SK-N-SH (cell line): ENCODE measurements at regions not wholly inside any gene's neighbourhood (a gene's known extent, or its start where the extent isn't known, plus 50 kb on each side); places are given as distances from the start of the nearest gene placed in this dataset.
A peak's percentile ranks its signal among the peaks of the same experiment; 100 is the strongest.

Experiments used
- CTCF ChIA-PET: fragments of 300-600, 350-600 bp; formaldehyde crosslinking; extraction: SDS; loops from one replicate; lab custom pipeline; 2021; lab: Yijun Ruan, JAX
- POLR2A ChIA-PET: fragments of 350-600 bp; sonication (Branson Sonifier 250); formaldehyde crosslinking; extraction: SDS; loops from one replicate; lab custom pipeline; 2020; ENCODE audit warnings: antibody characterized with exemption, inconsistent platforms; lab: Yijun Ruan, JAX
- DNase-seq: peaks from one replicate; pipeline ENCODE4 v3.0.0; 2012
- H2AFZ ChIP-seq: fragments of 200-600 bp; sonication (generic); 2 replicates; pipeline ENCODE4 v1.8.1; 2016; ENCODE audit warnings: antibody characterized with exemption, mild to moderate bottlenecking, low read depth
- H3F3A ChIP-seq: fragments of 200-600 bp; sonication (generic); replicated peaks from 2 replicates; pipeline ENCODE3; 2016; ENCODE audit warnings: antibody characterized with exemption, mild to moderate bottlenecking; ENCODE audit not compliant: insufficient read depth
- H3K27ac ChIP-seq, 2 experiments: fragments of 200-500 bp in 1 of 2; fragments of 200-600 bp in 1 of 2; sonication (Bioruptor generic) in 1 of 2; sonication (generic), shearing (Covaris generic) in 1 of 2; 2 replicates each; pipeline versions ENCODE4 v1.5.1 to v1.6.1; 2014 to 2016; ENCODE audit warnings: low read depth in 2 of 2, inconsistent platforms in 1 of 2, low read length in 1 of 2, mild to moderate bottlenecking in 1 of 2, mixed read lengths in 1 of 2
- H3K27me3 ChIP-seq: fragments of 200-600 bp; sonication (generic), shearing (Covaris generic); 2 replicates; pipeline ENCODE4 v1.6.1; 2016; ENCODE audit warnings: mixed run types; ENCODE audit not compliant: insufficient read depth
- H3K36me3 ChIP-seq, 2 experiments: fragments of 200-500 bp in 1 of 2; fragments of 200-600 bp in 1 of 2; sonication (Bioruptor generic) in 1 of 2; sonication (generic) in 1 of 2; replicated peaks in 1 of 2; 2 replicates each; pipeline versions ENCODE3 to v1.5.1; 2014 to 2016; ENCODE audit warnings: low read length in 1 of 2, mild to moderate bottlenecking in 1 of 2; ENCODE audit not compliant: insufficient read depth in 2 of 2, control insufficient read depth in 1 of 2
- H3K4me1 ChIP-seq, 2 experiments: fragments of 200-500 bp in 1 of 2; fragments of 200-600 bp in 1 of 2; sonication (Bioruptor generic) in 1 of 2; sonication (generic), shearing (Covaris generic) in 1 of 2; 2 replicates each; pipeline versions ENCODE4 v1.5.1 to v1.6.1; 2014 to 2016; ENCODE audit warnings: low read depth in 1 of 2, low read length in 1 of 2, mixed run types in 1 of 2; ENCODE audit not compliant: insufficient read depth in 2 of 2, control insufficient read depth in 1 of 2
- H3K4me2 ChIP-seq: fragments of 200-600 bp; sonication (generic), shearing (Covaris generic); 2 replicates; pipeline ENCODE4 v1.6.1; 2017; ENCODE audit warnings: mixed run types
- H3K4me3 ChIP-seq, 2 experiments: fragments of 200-500 bp in 1 of 2; fragments of 200-600 bp in 1 of 2; sonication (Bioruptor generic) in 1 of 2; sonication (generic), shearing (Covaris generic) in 1 of 2; 2 replicates each; pipeline versions ENCODE4 v1.5.1 to v1.8.1; 2014 to 2016; ENCODE audit warnings: low read depth in 2 of 2, inconsistent platforms in 1 of 2, low read length in 1 of 2, mild to moderate bottlenecking in 1 of 2, mixed read lengths in 1 of 2, moderate library complexity in 1 of 2
- H3K79me2 ChIP-seq: fragments of 200-600 bp; sonication (generic); 2 replicates; pipeline ENCODE4 v1.8.1; 2017; ENCODE audit warnings: mild to moderate bottlenecking; ENCODE audit not compliant: insufficient read depth
- H3K9ac ChIP-seq: fragments of 200-600 bp; sonication (generic); 2 replicates; pipeline ENCODE4 v1.6.1; 2017; ENCODE audit warnings: mixed run types
- H3K9me2 ChIP-seq: fragments of 200-600 bp; sonication (generic); 2 replicates; pipeline ENCODE4 v1.6.1; 2017; ENCODE audit warnings: mixed run types
- H3K9me3 ChIP-seq: fragments of 200-600 bp; sonication (generic); 2 replicates; pipeline ENCODE4 v1.6.1; 2017; ENCODE audit warnings: mixed run types, mild to moderate bottlenecking, moderate library complexity
- H4K20me1 ChIP-seq: fragments of 200-600 bp; sonication (generic); 2 replicates; pipeline ENCODE4 v1.6.1; 2017; ENCODE audit warnings: mild to moderate bottlenecking, mixed run types; ENCODE audit not compliant: insufficient read depth
- ELF1 ChIP-seq: IDR thresholded peaks from 2 replicates; pipeline ENCODE4 v1.4.0; 2012
- EZH2phosphoT487 ChIP-seq: fragments of 200-600 bp; sonication (generic); IDR thresholded peaks from 2 replicates; pipeline ENCODE4 v1.6.1; 2017; ENCODE audit warnings: low read depth, mixed run types, mild to moderate bottlenecking, antibody characterized with exemption, moderate library complexity, borderline replicate concordance
- FOSL2 ChIP-seq: IDR thresholded peaks from 2 replicates; pipeline ENCODE4 v1.4.0; 2012; ENCODE audit warnings: low read depth, mild to moderate bottlenecking, moderate library complexity, borderline replicate concordance
- MEF2A ChIP-seq: IDR thresholded peaks from 2 replicates; pipeline ENCODE4 v1.4.0; 2012; ENCODE audit warnings: low read depth, borderline replicate concordance
- NFIC ChIP-seq: IDR thresholded peaks from 2 replicates; pipeline ENCODE4 v1.4.0; 2012; ENCODE audit warnings: borderline replicate concordance
- NRF1 ChIP-seq: IDR thresholded peaks from 2 replicates; pipeline ENCODE4 v1.6.1; 2012; ENCODE audit warnings: low read depth, mild to moderate bottlenecking, low read length
- POLR2AphosphoS5 ChIP-seq: IDR thresholded peaks from 2 replicates; pipeline ENCODE4 v1.6.1; 2012; ENCODE audit warnings: low read depth, low read length
- RCOR1 ChIP-seq: fragments of 150-350 bp; IDR thresholded peaks from 2 replicates; pipeline ENCODE4 v1.6.1; 2017; ENCODE audit warnings: antibody characterized with exemption, low read length
- RFX5 ChIP-seq: IDR thresholded peaks from 2 replicates; pipeline ENCODE4 v1.6.1; 2012; ENCODE audit warnings: mild to moderate bottlenecking, improper control_type of control experiment, low read length
- SIN3A ChIP-seq: IDR thresholded peaks from 2 replicates; pipeline ENCODE4 v1.6.1; 2012; ENCODE audit warnings: low read depth, mild to moderate bottlenecking, low read length, moderate library complexity, borderline replicate concordance
- TAF1 ChIP-seq: IDR thresholded peaks from 2 replicates; pipeline ENCODE4 v1.6.1; 2012; ENCODE audit warnings: low read depth, mild to moderate bottlenecking, low read length, moderate library complexity, borderline replicate concordance
- TCF12 ChIP-seq: IDR thresholded peaks from 2 replicates; pipeline ENCODE4 v1.4.0; 2012
- TEAD4 ChIP-seq: IDR thresholded peaks from 2 replicates; pipeline ENCODE4 v1.4.0; 2012; ENCODE audit warnings: mild to moderate bottlenecking, borderline replicate concordance; ENCODE audit not compliant: insufficient read depth
- YY1 ChIP-seq: IDR thresholded peaks from 2 replicates; pipeline ENCODE4 v1.4.0; 2012; ENCODE audit warnings: low read depth, mild to moderate bottlenecking
- ZBTB33 ChIP-seq: IDR thresholded peaks from 2 replicates; pipeline ENCODE4 v1.4.0; 2012; ENCODE audit warnings: low read depth, borderline replicate concordance
- WGBS: methylation state at CpG from one replicate; pipeline ENCODE4 v1.1.6; 2017; ENCODE audit warnings: low lambda C conversion rate; 5-methylcytosine and 5-hydroxymethylcytosine counted together
- TF ChIP-seq, protein P1 (sequence below): IDR thresholded peaks from 2 replicates; pipeline ENCODE4 v1.6.1; 2012; ENCODE audit warnings: mild to moderate bottlenecking, low read depth, low read length, moderate library complexity

DNA sequence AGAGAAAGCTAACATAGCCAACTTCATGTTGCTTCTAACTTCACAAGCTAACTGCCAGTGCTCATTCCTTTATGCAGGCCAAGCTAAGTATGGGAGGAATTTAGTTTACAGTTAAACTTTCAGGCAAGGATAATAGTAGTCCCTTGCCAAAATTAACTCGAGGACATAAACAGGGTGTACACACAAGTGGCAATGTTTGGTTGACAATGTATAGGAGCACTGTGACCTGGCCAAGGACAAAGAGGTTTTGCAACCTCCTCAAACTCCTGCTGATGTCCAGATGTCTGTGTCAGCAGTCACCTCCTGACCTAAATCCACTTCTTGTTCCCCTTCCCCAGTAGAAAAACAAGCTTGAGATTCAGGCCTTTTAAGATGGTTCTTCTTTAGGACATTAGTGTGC is 494.6 kb upstream of the KLF6 start:
- Histone ChIP-seq H3K4me1 (peaks cover 4 to 19% of the 10 kb centered on the region in 2 experiments; a peak in 3 of 4 replicates), H4K20me1 (no peaks in the 10 kb centered on the region), H3K9me3 (no peaks in the 10 kb centered on the region), H3K4me3 (no peak overlapping the region)
- CTCF ChIA-PET = interaction anchor here (1.3 kb wide), 1 partner anchor 22 kb away, joined by 5 read pairs; no protein-coding TSS in a partner anchor
- no peak for DNase-seq
- TF ChIP-seq RCOR1 = no peak
- no peak for TF ChIP-seq MEF2A
- TF ChIP-seq NRF1 = no peak
- no peak for TF ChIP-seq EZH2phosphoT487
- TF ChIP-seq SIN3A = no peak
- TF ChIP-seq TCF12 = no peak
- TF ChIP-seq TEAD4 = no peak
- no peak for TF ChIP-seq POLR2AphosphoS5
- no peak for TF ChIP-seq ELF1
- TF ChIP-seq, all 33 proteins: peak for 0
- Histone ChIP-seq H3K27ac (peak overlapping the region; percentile 29 to 88; a peak in 3 of 4 replicates), H3K27me3 (no peaks in the 10 kb centered on the region), H3K9ac (no peak overlapping the region), H2AFZ (peak overlapping the region; percentile 34; the same call in 1 of the 2 replicates), H3K79me2 (no peaks in the 10 kb centered on the region), H3K9me2 (no peaks in the 10 kb centered on the region), H3K36me3 (no peaks in the 10 kb centered on the region), H3K4me2 (peak overlapping the region; percentile 64), H3F3A (peaks cover 12% of the 10 kb centered on the region)
- POLR2A ChIA-PET = no interaction called here
- 89% methylated on average over 1 of the region's 1 CpG for WGBS

- H3K79me2 ChIP-seq = no peaks in the 10 kb centered on the region
- H3K4me3 ChIP-seq = no peak overlapping the region
- no peak for DNase-seq
- H3K9ac ChIP-seq = no peak overlapping the region
- H3K27me3 ChIP-seq = no peaks in the 10 kb centered on the region
- H3K36me3 ChIP-seq = no peaks in the 10 kb centered on the region
- H3K4me1 ChIP-seq = peaks cover 2 to 19% of the 10 kb centered on the region in 2 experiments; a peak in 3 of 4 replicates
- POLR2A ChIA-PET = no interaction called here
- no peaks in the 10 kb centered on the region for H4K20me1 ChIP-seq
- peaks cover 12% of the 10 kb centered on the region for H3F3A ChIP-seq
- CTCF ChIA-PET = interaction anchor here (1.5 kb wide), 1 partner anchor 12 kb away, joined by 7 read pairs; no protein-coding TSS in a partner anchor
- H2AFZ ChIP-seq = 0 out of 2 replicates have a peak overlapping the region, but pooled peaks have one; percentile 32
- no peaks in the 10 kb centered on the region for H3K9me2 ChIP-seq
- no peak overlapping the region for H3K27ac ChIP-seq
- no peak for TF ChIP-seq NFIC
- TF ChIP-seq YY1 = no peak
- no peaks in the 10 kb centered on the region for H3K9me3 ChIP-seq
- no peak overlapping the region for H3K4me2 ChIP-seq
- 95% methylated on average over 4 of the region's 4 CpGs for WGBS
These were observed 493.2 kb upstream of the KLF6 start for GRCh38 chr10:4278186-4278585.

- Histone ChIP-seq H3K9me3 (no peaks in the 10 kb centered on the region), H3K4me3 (no peak overlapping the region), H3K36me3 (no peaks in the 10 kb centered on the region), H3K79me2 (no peaks in the 10 kb centered on the region), H3K9ac (no peak overlapping the region), H4K20me1 (no peaks in the 10 kb centered on the region), H3F3A (peaks cover 12% of the 10 kb centered on the region), H3K4me1 (peaks cover 2 to 16% of the 10 kb centered on the region in 2 experiments; a peak in 3 of 4 replicates), H3K27me3 (no peaks in the 10 kb centered on the region), H3K27ac (no peak overlapping the region), H2AFZ (no peak overlapping the region), H3K4me2 (no peak overlapping the region), H3K9me2 (no peaks in the 10 kb centered on the region)
- DNase-seq = no peak
- POLR2A ChIA-PET = no interaction called here
- CTCF ChIA-PET = no interaction called here
- no peak for TF ChIP-seq TAF1
- no peak for TF ChIP-seq FOSL2
- TF ChIP-seq, protein P1, sequence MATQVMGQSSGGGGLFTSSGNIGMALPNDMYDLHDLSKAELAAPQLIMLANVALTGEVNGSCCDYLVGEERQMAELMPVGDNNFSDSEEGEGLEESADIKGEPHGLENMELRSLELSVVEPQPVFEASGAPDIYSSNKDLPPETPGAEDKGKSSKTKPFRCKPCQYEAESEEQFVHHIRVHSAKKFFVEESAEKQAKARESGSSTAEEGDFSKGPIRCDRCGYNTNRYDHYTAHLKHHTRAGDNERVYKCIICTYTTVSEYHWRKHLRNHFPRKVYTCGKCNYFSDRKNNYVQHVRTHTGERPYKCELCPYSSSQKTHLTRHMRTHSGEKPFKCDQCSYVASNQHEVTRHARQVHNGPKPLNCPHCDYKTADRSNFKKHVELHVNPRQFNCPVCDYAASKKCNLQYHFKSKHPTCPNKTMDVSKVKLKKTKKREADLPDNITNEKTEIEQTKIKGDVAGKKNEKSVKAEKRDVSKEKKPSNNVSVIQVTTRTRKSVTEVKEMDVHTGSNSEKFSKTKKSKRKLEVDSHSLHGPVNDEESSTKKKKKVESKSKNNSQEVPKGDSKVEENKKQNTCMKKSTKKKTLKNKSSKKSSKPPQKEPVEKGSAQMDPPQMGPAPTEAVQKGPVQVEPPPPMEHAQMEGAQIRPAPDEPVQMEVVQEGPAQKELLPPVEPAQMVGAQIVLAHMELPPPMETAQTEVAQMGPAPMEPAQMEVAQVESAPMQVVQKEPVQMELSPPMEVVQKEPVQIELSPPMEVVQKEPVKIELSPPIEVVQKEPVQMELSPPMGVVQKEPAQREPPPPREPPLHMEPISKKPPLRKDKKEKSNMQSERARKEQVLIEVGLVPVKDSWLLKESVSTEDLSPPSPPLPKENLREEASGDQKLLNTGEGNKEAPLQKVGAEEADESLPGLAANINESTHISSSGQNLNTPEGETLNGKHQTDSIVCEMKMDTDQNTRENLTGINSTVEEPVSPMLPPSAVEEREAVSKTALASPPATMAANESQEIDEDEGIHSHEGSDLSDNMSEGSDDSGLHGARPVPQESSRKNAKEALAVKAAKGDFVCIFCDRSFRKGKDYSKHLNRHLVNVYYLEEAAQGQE = no peak
- TF ChIP-seq NRF1 = no peak
- TF ChIP-seq YY1 = no peak
- TF ChIP-seq ZBTB33 = no peak
- TF ChIP-seq RFX5 = no peak
- no peak for TF ChIP-seq TEAD4
- TF ChIP-seq MEF2A = no peak
- TF ChIP-seq EZH2phosphoT487 = no peak
- 100% methylated on average over 1 of the region's 4 CpGs for WGBS
These were observed 491.1 kb upstream of the KLF6 start for GRCh38 chr10:4276151-4276550.
